ENCODE measurements at regions not wholly inside any gene's neighbourhood (a gene's known extent, or its start where the extent isn't known, plus 50 kb on each side); places are given as distances from the start of the nearest gene placed in this dataset.

DNA sequence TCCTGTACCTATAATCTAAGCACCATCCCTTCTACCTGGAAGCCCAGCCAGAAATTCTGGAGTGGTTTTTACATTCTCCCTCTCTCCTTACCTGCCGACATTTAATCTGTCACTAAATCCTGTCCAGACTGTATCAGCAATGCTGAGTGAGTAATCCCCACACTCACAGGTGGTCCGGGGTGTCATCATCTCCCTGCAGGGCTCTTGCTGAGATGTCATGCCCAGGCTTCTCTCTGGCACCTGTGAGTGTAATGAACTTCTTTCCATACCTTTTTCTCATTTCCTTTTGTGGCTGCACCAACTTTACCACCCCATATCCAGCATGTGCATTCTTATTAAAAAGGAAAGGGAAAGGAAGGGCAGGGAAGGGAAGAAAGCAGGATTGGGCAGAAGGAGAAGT is 355.2 kb downstream of the CCSER2 start:
- Histone ChIP-seq H3K27ac (no peak overlapping the region), H3K36me3 (no peaks in the 10 kb centered on the region), H3K9me3 (no peaks in the 10 kb centered on the region), H3K4me1 (no peaks in the 10 kb centered on the region), H3K4me3 (no peak overlapping the region), H3K27me3 (no peaks in the 10 kb centered on the region)
- DNase-seq (no peak), ATAC-seq (no peak)
- TF ChIP-seq CTCF (IDR thresholded peaks at IDR 0.05): no peak
- intact Hi-C loops (cut with DNase I): no loop called here

DNA sequence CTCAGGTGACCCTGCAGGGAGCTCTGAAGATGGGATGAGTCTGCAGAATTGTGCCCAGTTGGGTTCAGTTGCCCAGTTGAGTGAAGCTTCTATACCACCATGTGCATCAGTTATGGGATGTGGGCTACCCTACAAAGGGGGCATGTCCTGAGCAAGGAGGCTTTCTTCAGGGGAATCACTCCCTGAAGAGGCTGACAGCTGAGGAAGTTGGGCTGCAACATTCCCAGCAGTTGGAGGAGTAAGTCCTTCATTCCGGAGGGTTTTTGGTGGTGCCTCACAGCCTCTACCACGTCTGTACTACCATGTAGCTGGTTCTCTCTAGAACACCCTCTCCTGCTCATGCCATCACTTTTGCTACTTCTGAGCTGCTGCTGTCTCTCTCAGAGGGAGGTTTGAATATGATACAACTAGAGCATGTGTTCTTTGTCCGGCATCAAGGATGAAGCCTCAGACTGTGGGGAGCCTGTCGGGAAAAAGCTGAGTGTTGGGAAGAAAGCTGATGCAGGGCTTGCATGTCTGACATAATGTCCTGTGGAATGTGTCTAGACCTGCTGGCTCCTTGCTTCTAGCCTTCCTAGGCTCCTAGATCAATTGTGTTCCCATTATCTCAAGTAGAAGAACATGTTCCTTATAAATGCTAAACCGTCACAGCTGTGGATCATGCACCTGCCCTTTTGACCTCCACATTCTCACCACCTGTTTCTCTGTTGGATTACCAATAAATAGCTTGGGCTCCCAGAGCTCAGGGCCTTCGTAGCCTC is 355.8 kb downstream of the CCSER2 start:
- no peaks in the 10 kb centered on the region for H3K4me1 ChIP-seq
- no peak overlapping the region for H3K27ac ChIP-seq
- DNase-seq (no peak), ATAC-seq (no peak)
- H3K36me3 ChIP-seq: no peaks in the 10 kb centered on the region
- H3K4me3 ChIP-seq: no peak overlapping the region
- no peaks in the 10 kb centered on the region for H3K9me3 ChIP-seq
- TF ChIP-seq CTCF (IDR thresholded peaks at IDR 0.05): no peak
- intact Hi-C loops (cut with DNase I): no loop called here
- H3K27me3 ChIP-seq: no peaks in the 10 kb centered on the region

- no peaks in the 10 kb centered on the region for H3K27me3 ChIP-seq
- no peak overlapping the region for H3K4me3 ChIP-seq
- TF ChIP-seq CTCF (IDR thresholded peaks at IDR 0.05): no peak
- intact Hi-C loops (cut with DNase I): no loop called here
- ATAC-seq (no peak), DNase-seq (no peak)
- no peaks in the 10 kb centered on the region for H3K9me3 ChIP-seq
- H3K4me1 ChIP-seq: no peaks in the 10 kb centered on the region
- H3K27ac ChIP-seq: no peak overlapping the region
- H3K36me3 ChIP-seq: no peaks in the 10 kb centered on the region
Measured at GRCh38 chr10:84685047-84685660, 356.8 kb downstream of the CCSER2 start.

- ATAC-seq: no peak
- Histone ChIP-seq H3K9me3 (peaks cover 0 to 9% of the 10 kb centered on the region in 2 donors), H3K27ac (no peak overlapping the region), H3K4me1 (no peaks in the 10 kb centered on the region), H3K27me3 (no peaks in the 10 kb centered on the region), H3K4me3 (no peak overlapping the region), H3K36me3 (no peaks in the 10 kb centered on the region)
- no peak for TF ChIP-seq CTCF (IDR thresholded peaks at IDR 0.05)
- no peak for DNase-seq
- intact Hi-C loops (cut with DNase I): no loop called here
Measured at GRCh38 chr10:84693006-84693405, 364.6 kb downstream of the CCSER2 start.

DNA sequence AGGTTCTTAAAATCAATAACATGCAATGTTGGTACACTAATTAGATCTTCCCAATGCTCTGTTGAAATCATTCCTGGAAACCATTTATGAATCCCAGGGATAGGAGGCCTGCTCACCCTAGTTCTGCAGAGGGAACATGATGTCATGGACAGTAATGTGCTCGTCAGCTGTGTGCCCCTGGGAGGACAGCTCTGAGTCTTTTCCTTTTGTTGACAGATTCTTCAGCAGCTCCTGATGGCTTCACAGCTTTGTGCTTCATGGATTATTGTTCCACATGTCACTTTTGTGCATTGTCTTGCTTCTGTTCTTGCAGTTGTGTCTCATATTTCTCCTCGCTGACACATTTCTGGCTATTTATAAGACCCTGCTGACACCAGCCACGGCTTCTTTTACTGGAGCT is 367.5 kb downstream of the CCSER2 start:
- intact Hi-C loops (cut with DNase I): no loop called here
- DNase-seq: no peak
- H3K27ac ChIP-seq: no peak overlapping the region
- no peak overlapping the region for H3K4me3 ChIP-seq
- no peak for ATAC-seq
- no peaks in the 10 kb centered on the region for H3K27me3 ChIP-seq
- no peaks in the 10 kb centered on the region for H3K4me1 ChIP-seq
- peaks cover 0 to 9% of the 10 kb centered on the region in 2 donors for H3K9me3 ChIP-seq
- TF ChIP-seq CTCF (IDR thresholded peaks at IDR 0.05): no peak
- H3K36me3 ChIP-seq: no peaks in the 10 kb centered on the region

All from left lung (tissue), 4 donors.